ENCODE measurements at regions not wholly inside any gene's neighbourhood (a gene's known extent, or its start where the extent isn't known, plus 50 kb on each side); places are given as distances from the start of the nearest gene placed in this dataset.

DNA sequence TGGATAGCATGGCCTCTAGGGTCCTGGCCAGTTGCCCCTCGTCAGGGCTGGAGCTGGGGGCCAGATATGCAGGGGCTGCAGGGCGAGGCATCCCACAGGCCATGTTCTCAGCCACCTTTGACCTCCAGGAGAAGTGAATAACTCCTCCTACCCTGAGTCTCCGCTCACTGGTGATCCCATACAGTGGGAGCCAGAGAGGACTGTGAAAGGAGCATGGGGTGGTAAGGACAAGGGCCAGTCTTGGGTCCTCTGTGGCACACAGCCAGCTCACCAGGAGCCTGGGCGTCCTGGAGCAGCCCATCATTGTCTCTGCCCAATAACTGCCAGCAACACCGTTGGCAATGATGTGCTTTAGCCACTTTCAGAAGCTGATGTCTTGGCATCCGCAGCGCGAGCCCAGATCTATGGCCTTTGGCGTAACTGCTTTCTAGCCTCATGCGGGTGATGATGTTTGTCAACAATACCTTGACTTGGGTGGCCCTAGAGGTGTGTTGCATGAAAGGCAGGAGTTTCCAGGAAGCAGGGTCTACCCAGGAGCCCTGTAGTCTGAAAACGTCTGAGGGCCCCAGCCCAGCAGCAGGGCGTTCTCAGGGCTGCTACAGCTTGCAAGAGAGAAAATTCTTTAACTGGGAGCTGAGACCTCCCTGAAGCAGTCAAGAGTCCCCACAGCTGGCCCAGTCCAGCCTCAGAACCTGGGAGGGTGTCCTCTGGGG lies 61.1 kb upstream of the IQSEC1 start:
- H3K4me3 ChIP-seq (replicated peaks in 1 of 2; ENCODE audit: low read depth in 2 of 2, low read length in 2 of 2): no peak overlapping the region
- TF ChIP-seq, protein P1, sequence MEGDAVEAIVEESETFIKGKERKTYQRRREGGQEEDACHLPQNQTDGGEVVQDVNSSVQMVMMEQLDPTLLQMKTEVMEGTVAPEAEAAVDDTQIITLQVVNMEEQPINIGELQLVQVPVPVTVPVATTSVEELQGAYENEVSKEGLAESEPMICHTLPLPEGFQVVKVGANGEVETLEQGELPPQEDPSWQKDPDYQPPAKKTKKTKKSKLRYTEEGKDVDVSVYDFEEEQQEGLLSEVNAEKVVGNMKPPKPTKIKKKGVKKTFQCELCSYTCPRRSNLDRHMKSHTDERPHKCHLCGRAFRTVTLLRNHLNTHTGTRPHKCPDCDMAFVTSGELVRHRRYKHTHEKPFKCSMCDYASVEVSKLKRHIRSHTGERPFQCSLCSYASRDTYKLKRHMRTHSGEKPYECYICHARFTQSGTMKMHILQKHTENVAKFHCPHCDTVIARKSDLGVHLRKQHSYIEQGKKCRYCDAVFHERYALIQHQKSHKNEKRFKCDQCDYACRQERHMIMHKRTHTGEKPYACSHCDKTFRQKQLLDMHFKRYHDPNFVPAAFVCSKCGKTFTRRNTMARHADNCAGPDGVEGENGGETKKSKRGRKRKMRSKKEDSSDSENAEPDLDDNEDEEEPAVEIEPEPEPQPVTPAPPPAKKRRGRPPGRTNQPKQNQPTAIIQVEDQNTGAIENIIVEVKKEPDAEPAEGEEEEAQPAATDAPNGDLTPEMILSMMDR (IDR thresholded peaks at IDR 0.05; ENCODE audit: low read depth, low read length): no peak
- DNase-seq (ENCODE audit: low read depth in 2 of 2): no peak

DNA sequence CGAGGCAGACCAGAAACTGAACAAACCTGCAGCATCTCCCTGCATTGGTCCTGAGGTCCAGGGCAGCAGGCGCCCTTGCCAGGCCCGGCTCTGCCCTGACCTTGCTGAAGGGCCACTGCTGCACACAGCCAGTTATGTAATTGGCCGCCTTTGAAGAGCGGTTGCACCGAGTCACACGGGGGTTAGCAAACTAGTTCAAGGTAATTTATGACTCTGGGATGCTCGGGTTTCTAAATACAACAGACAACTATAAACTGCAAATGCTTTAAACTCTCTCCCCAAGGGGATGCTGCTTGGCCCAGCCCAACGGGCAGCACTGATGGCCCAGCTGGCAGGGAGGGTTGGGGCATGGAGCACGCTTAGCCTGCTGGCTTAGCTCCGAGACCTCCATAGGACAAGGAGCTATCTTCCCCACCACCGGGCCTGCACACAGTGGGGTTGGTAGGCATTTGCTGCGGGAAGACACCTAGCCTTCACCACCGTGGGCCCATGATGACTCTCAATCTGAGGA lies 60.3 kb upstream of the IQSEC1 start:
- no peak for DNase-seq (ENCODE audit: low read depth in 2 of 2)
- TF ChIP-seq, protein P1 (IDR thresholded peaks at IDR 0.05; ENCODE audit: low read depth, low read length): no peak

DNA sequence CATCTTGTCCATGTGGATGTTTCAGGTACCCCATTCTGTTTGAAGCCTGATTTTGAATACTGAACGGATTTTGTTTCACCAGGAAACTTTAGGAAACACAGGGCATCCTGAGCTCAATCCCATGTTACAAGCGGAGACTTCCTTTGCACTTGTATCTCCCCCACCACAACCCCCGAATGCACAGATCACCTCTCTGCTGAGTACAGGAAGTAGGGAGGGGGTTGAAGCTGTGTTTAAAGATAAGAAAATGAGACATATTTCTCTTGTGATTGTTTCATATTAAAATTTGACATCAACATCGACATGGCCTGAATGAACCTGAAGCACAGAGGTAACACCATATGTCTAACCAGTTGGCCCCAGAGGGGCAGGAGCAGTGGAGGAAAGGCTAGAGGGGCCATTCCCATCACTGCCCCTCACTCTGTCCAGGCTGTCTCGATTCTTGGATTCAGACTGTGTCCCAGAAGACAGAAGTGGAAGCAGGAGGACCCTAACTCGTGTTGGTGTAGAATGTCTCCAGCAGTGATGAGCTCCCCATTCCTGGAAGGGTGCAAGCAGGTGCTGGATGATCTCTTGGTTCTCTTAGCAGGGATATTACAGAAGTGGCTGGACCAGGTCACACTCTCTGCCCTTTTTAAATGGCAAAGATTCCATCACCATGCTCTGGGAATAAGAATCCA lies 59.6 kb upstream of the IQSEC1 start:
- no peak for DNase-seq (ENCODE audit: low read depth in 2 of 2)

More for the DNA sequence above, 60.3 kb upstream of the IQSEC1 start:
- no peak overlapping the region for H3K4me3 ChIP-seq (replicated peaks in 1 of 2; ENCODE audit: low read depth in 2 of 2, low read length in 2 of 2)

DNA sequence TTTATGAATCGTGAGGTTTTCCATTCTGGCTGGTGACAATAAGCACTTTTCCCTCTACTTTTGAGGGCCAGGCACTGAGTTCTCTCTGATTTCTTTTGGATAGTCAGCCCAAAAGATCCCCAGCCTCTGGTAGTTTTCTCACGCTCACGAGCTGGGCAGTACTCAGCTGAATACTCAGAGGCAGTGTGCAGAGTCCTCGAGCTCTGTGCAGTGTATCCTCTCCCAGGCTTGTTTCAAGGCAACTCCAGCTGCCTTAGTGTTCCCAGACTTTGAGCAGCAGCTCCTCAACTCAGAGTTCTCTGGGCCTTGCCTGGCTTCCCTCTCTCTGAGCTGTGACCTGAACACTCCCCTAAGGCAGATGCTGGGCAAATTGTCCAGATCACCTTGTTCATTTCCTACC lies 59.1 kb upstream of the IQSEC1 start:
- no peak overlapping the region for H3K4me3 ChIP-seq (replicated peaks in 1 of 2; ENCODE audit: low read depth in 2 of 2, low read length in 2 of 2)
- no peak for DNase-seq (ENCODE audit: low read depth in 2 of 2)
- TF ChIP-seq, protein P1 (IDR thresholded peaks at IDR 0.05; ENCODE audit: low read depth, low read length): no peak

More for the DNA sequence above, 59.6 kb upstream of the IQSEC1 start:
- TF ChIP-seq, protein P1 (IDR thresholded peaks at IDR 0.05; ENCODE audit: low read depth, low read length): no peak
- H3K4me3 ChIP-seq (replicated peaks in 1 of 2; ENCODE audit: low read depth in 2 of 2, low read length in 2 of 2): no peak overlapping the region

DNA sequence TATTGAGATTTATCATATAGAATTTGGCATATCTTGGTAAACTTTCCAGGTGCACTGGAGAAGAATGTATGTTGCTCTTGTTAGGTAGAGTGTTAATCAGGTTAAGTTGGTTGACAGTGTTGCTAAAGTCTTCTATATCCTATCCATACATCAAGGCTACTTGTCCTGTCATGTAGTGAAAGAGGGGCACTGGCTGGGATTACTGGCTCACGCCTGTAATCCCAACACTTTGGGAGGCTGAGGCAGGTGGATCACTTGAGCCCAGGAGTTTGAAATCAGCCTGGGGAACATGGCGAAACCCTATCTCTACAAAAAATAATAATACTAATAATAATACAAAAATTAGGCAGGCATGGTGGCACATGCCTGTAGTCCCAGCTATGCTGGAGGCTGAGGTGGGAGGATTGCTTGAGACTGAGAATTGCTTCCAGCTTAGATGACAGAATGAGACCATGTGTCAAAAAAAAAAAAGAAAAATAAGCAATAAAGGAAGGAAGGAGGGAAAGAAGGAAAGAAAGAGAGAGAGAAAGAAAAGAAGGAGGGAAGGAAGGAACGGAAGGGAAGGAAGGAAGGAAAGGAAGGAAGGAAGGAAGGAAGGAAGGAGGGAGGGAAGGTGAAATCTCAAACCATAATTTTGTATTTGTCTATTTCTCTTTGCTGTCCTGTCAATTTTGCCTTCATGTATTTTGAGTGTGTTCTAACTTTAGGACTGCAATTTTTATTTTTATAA lies 57.4 kb upstream of the IQSEC1 start:
- TF ChIP-seq, protein P1 (IDR thresholded peaks at IDR 0.05; ENCODE audit: low read depth, low read length): no peak
- DNase-seq (ENCODE audit: low read depth in 2 of 2): no peak
- no peak overlapping the region for H3K4me3 ChIP-seq (replicated peaks in 1 of 2; ENCODE audit: low read depth in 2 of 2, low read length in 2 of 2)

DNA sequence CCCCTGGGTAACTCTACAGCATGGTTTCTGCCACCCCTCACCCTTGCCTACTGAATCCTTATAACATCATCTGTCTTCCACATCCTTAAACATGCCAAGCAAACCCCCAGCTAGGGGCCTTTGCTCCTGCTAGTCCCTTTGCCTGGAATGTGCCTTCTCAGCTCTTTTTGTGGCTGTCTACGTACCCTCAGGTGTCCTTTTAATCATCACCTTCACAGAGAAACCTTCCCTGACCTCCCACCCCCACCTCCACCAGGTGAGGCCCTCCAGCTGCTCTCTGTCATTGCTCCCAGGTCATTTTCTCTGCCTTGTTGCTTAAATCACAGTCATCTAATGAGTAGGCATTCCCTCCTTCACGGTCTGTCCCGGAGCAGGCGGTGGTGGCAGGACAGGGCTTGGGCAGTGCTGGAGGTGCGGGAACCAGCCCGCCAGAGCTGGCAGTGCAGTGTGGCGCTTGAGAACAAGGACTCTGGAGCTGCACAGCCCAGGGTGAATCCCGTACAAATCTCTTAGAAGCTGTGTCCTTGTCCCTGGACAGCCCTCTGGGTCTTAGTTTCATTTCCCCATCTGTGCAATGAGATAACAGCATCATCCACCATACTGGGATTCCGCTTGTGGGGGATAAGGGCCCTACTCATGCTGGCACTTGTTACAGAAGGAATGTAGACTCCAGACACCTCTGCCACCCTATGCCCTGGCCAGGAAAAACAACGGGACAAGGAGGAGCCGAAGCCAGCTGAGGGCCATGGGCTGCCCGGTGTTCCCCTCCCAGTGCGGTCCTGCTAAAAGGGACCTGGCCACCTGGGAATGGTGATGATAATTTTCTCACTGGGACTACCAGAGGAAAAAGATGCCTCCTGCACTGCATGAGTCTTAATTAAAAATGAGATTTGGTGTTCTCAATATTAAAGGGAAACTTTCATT lies 52.1 kb upstream of the IQSEC1 start:
- TF ChIP-seq, protein P1 (IDR thresholded peaks at IDR 0.05; ENCODE audit: low read depth, low read length): no peak
- DNase-seq (ENCODE audit: low read depth in 2 of 2): no peak
- H3K4me3 ChIP-seq (replicated peaks in 1 of 2; ENCODE audit: low read depth in 2 of 2, low read length in 2 of 2): no peak overlapping the region
